HG02885 (cell line): ENCODE measurements at regions not wholly inside any gene's neighbourhood (a gene's known extent, or its start where the extent isn't known, plus 50 kb on each side); places are given as distances from the start of the nearest gene placed in this dataset.
"Not testable (repeated sequence)": the region's sequence is repeated elsewhere in the genome, so short reads cannot be mapped to it uniquely, and the experiment has no call there.

ENCODE experiments used
- ATAC-seq: cut with Tn5 transposase; IDR thresholded peaks from one replicate; pipeline ENCODE4 v1.9.1; 2021; ENCODE audit warnings: mild to moderate bottlenecking; ENCODE audit not compliant: unreplicated experiment, poor library complexity

GRCh38 chr12:74671421-74671820, 133.8 kb downstream of the ATXN7L3B start:
- no peak for ATAC-seq

- not testable (repeated sequence) for ATAC-seq
These were observed 139.3 kb downstream of the ATXN7L3B start for GRCh38 chr12:74676955-74677354.

- ATAC-seq, result no peak
These were observed 147.8 kb downstream of the ATXN7L3B start for GRCh38 chr12:74685385-74685784.

- ATAC-seq, result peak; percentile 64
These were observed 151.5 kb downstream of the ATXN7L3B start for GRCh38 chr12:74689071-74689655.

- no peak for ATAC-seq
These were observed 152.3 kb downstream of the ATXN7L3B start for GRCh38 chr12:74689929-74690328.

- ATAC-seq, result no peak
These were observed 181.8 kb downstream of the ATXN7L3B start for GRCh38 chr12:74719447-74719846.

GRCh38 chr12:74722709-74723108, 185.1 kb downstream of the ATXN7L3B start:
- no peak for ATAC-seq

GRCh38 chr12:74725154-74725553, 187.5 kb downstream of the ATXN7L3B start:
- ATAC-seq, result no peak

- ATAC-seq, result no peak
These were observed 190.4 kb downstream of the ATXN7L3B start for GRCh38 chr12:74728006-74728405.

- no peak for ATAC-seq
These were observed 194.6 kb downstream of the ATXN7L3B start for GRCh38 chr12:74732164-74732784.

GRCh38 chr12:74732826-74733225, 195.2 kb downstream of the ATXN7L3B start:
- ATAC-seq, result no peak

GRCh38 chr12:74741112-74741511, 203.5 kb downstream of the ATXN7L3B start:
- ATAC-seq, result no peak

- ATAC-seq, result no peak
These were observed 209.7 kb downstream of the ATXN7L3B start for GRCh38 chr12:74747305-74747704.

- no peak for ATAC-seq
These were observed 213.8 kb downstream of the ATXN7L3B start for GRCh38 chr12:74751441-74751840.

- no peak for ATAC-seq
These were observed 214.6 kb downstream of the ATXN7L3B start for GRCh38 chr12:74752215-74752614.

- no peak for ATAC-seq
These were observed 232.9 kb downstream of the ATXN7L3B start for GRCh38 chr12:74770552-74770951.

- no peak for ATAC-seq
These were observed 237.6 kb downstream of the ATXN7L3B start for GRCh38 chr12:74775276-74775675.

GRCh38 chr12:74776378-74776777, 238.7 kb downstream of the ATXN7L3B start:
- no peak for ATAC-seq

- ATAC-seq, result no peak
These were observed 242.7 kb downstream of the ATXN7L3B start for GRCh38 chr12:74780182-74780849.

- not testable (repeated sequence) for ATAC-seq
These were observed 243.2 kb downstream of the ATXN7L3B start for GRCh38 chr12:74780850-74781241.

- no peak for ATAC-seq
These were observed 244.4 kb downstream of the ATXN7L3B start for GRCh38 chr12:74781991-74782485.

GRCh38 chr12:74790931-74791330, 253.3 kb downstream of the ATXN7L3B start:
- no peak for ATAC-seq
